ENCODE measurements at regions not wholly inside any gene's neighbourhood (a gene's known extent, or its start where the extent isn't known, plus 50 kb on each side); places are given as distances from the start of the nearest gene placed in this dataset.

GRCh38 chr3:94735354-94735753, 672.5 kb downstream of the NSUN3 start:
- Mint-ChIP-seq H3K27me3 (ENCODE audit: insufficient read depth, unreplicated experiment) (no peaks in the 10 kb centered on the region), H3K4me1 (ENCODE audit: low read depth, unreplicated experiment) (no peaks in the 10 kb centered on the region), H3K27ac (ENCODE audit: unreplicated experiment) (no peak overlapping the region), H3K36me3 (ENCODE audit: insufficient read depth, unreplicated experiment) (no peaks in the 10 kb centered on the region), H3K4me3 (ENCODE audit: unreplicated experiment) (no peak overlapping the region), H3K9me3 (ENCODE audit: unreplicated experiment) (peaks cover 9% of the 10 kb centered on the region)
- no peak for DNase-seq
- POLR2A ChIA-PET: no interaction called here
- BruUV-seq (replicated peaks): no TSS peak
- Histone ChIP-seq H3K9me3 (no peaks in the 10 kb centered on the region), H3K4me3 (ENCODE audit: low read depth, low read length) (no peak overlapping the region), H3K36me3 (ENCODE audit: control insufficient read depth, insufficient read depth, low read length) (no peaks in the 10 kb centered on the region), H3K27me3 (replicated peaks; ENCODE audit: control insufficient read depth, insufficient read depth, low read length) (no peaks in the 10 kb centered on the region), H3K4me1 (no peaks in the 10 kb centered on the region)
- no peak for TF ChIP-seq CTCF (IDR thresholded peaks at IDR 0.05; ENCODE audit: insufficient read depth in 1 of 2, low read depth in 1 of 2, low read length in 1 of 2, severe bottlenecking in 1 of 2, unreplicated experiment in 1 of 2)
- CTCF ChIA-PET: no interaction called here
- intact Hi-C loops (cut with micrococcal nuclease; ENCODE audit: unreplicated experiment): no loop called here

GRCh38 chr3:94737116-94737515, 674.3 kb downstream of the NSUN3 start:
- H3K36me3 ChIP-seq (ENCODE audit: control insufficient read depth, insufficient read depth, low read length): no peaks in the 10 kb centered on the region
- H3K4me3 ChIP-seq (ENCODE audit: low read depth, low read length): no peak overlapping the region
- Mint-ChIP-seq H3K27me3 (ENCODE audit: insufficient read depth, unreplicated experiment) (no peaks in the 10 kb centered on the region), H3K36me3 (ENCODE audit: insufficient read depth, unreplicated experiment) (no peaks in the 10 kb centered on the region), H3K27ac (ENCODE audit: unreplicated experiment) (no peak overlapping the region), H3K4me3 (ENCODE audit: unreplicated experiment) (no peak overlapping the region), H3K9me3 (ENCODE audit: unreplicated experiment) (peaks cover under 1% of the 10 kb centered on the region), H3K4me1 (ENCODE audit: low read depth, unreplicated experiment) (no peaks in the 10 kb centered on the region)
- CTCF ChIA-PET: no interaction called here
- no TSS peak for BruUV-seq (replicated peaks)
- H3K9me3 ChIP-seq: no peaks in the 10 kb centered on the region
- intact Hi-C loops (cut with micrococcal nuclease; ENCODE audit: unreplicated experiment): no loop called here
- no peaks in the 10 kb centered on the region for H3K4me1 ChIP-seq
- POLR2A ChIA-PET: no interaction called here
- no peaks in the 10 kb centered on the region for H3K27me3 ChIP-seq (replicated peaks; ENCODE audit: control insufficient read depth, insufficient read depth, low read length)
- no peak for DNase-seq
- TF ChIP-seq CTCF (IDR thresholded peaks at IDR 0.05; ENCODE audit: insufficient read depth in 1 of 2, low read depth in 1 of 2, low read length in 1 of 2, severe bottlenecking in 1 of 2, unreplicated experiment in 1 of 2): no peak

- Histone ChIP-seq H3K9me3 (no peaks in the 10 kb centered on the region), H3K4me3 (ENCODE audit: low read depth, low read length) (no peak overlapping the region), H3K27me3 (replicated peaks; ENCODE audit: control insufficient read depth, insufficient read depth, low read length) (no peaks in the 10 kb centered on the region), H3K36me3 (ENCODE audit: control insufficient read depth, insufficient read depth, low read length) (no peaks in the 10 kb centered on the region), H3K4me1 (no peaks in the 10 kb centered on the region)
- TF ChIP-seq CTCF (IDR thresholded peaks at IDR 0.05; ENCODE audit: insufficient read depth in 1 of 2, low read depth in 1 of 2, low read length in 1 of 2, severe bottlenecking in 1 of 2, unreplicated experiment in 1 of 2): no peak
- no TSS peak for BruUV-seq (replicated peaks)
- H3K4me3 Mint-ChIP-seq (ENCODE audit: unreplicated experiment): no peak overlapping the region
- ChIA-PET CTCF (no interaction called here), POLR2A (interaction anchor here (0.5 kb wide), 1 partner anchor 14 kb away, joined by 3 read pairs; no protein-coding TSS in a partner anchor)
- intact Hi-C loops (cut with micrococcal nuclease; ENCODE audit: unreplicated experiment): no loop called here
- H3K4me1 Mint-ChIP-seq (ENCODE audit: low read depth, unreplicated experiment): no peaks in the 10 kb centered on the region
- no peaks in the 10 kb centered on the region for H3K36me3 Mint-ChIP-seq (ENCODE audit: insufficient read depth, unreplicated experiment)
- H3K27me3 Mint-ChIP-seq (ENCODE audit: insufficient read depth, unreplicated experiment): no peaks in the 10 kb centered on the region
- DNase-seq: no peak
- H3K9me3 Mint-ChIP-seq (ENCODE audit: unreplicated experiment): peaks cover 12% of the 10 kb centered on the region
- H3K27ac Mint-ChIP-seq (ENCODE audit: unreplicated experiment): no peak overlapping the region
These were observed 676.6 kb downstream of the NSUN3 start for GRCh38 chr3:94739420-94739819.

Data from Caco-2 (cell line).